Osteoblast (primary cell): ENCODE measurements at regions not wholly inside any gene's neighbourhood (a gene's known extent, or its start where the extent isn't known, plus 50 kb on each side); places are given as distances from the start of the nearest gene placed in this dataset.
"Not testable (repeated sequence)": the region's sequence is repeated elsewhere in the genome, so short reads cannot be mapped to it uniquely, and the experiment has no call there.

Source experiments
- DNase-seq: peaks from one replicate; pipeline ENCODE4 v3.0.0; 2011; ENCODE audit warnings: low spot score, mixed read lengths; ENCODE audit not compliant: insufficient read length; ENCODE audit errors: missing footprints
- H2AFZ ChIP-seq: 2 replicates; pipeline ENCODE4 v1.6.0; 2011; ENCODE audit warnings: mild to moderate bottlenecking, low read length
- H3K27ac ChIP-seq: 2 replicates; pipeline ENCODE4 v1.5.1; 2011; ENCODE audit warnings: mild to moderate bottlenecking, low read depth, low read length, moderate library complexity
- H3K27me3 ChIP-seq: 2 replicates; pipeline ENCODE4 v1.6.0; 2012; ENCODE audit warnings: mild to moderate bottlenecking, control low read depth, inconsistent platforms, low read length, moderate library complexity; ENCODE audit not compliant: insufficient read depth
- H3K36me3 ChIP-seq: 2 replicates; pipeline ENCODE4 v1.5.1; 2011; ENCODE audit warnings: mild to moderate bottlenecking, low read length, control low read depth, moderate library complexity; ENCODE audit not compliant: insufficient read depth
- H3K4me1 ChIP-seq: 2 replicates; pipeline ENCODE4 v1.5.1; 2011; ENCODE audit warnings: mild to moderate bottlenecking, low read length, control low read depth, moderate library complexity; ENCODE audit not compliant: insufficient read depth
- H3K4me2 ChIP-seq: 2 replicates; pipeline ENCODE4 v1.6.0; 2011; ENCODE audit warnings: mild to moderate bottlenecking, low read length; ENCODE audit not compliant: insufficient read depth
- H3K4me3 ChIP-seq: fragments of 200-600 bp; sonication (generic); 3 replicates; pipeline ENCODE4 v1.5.1; 2012; ENCODE audit warnings: mild to moderate bottlenecking, low read length, inconsistent platforms; ENCODE audit not compliant: insufficient read depth
- H3K79me2 ChIP-seq: 2 replicates; pipeline ENCODE4 v1.6.0; 2012; ENCODE audit warnings: mild to moderate bottlenecking, low read length, control low read depth, inconsistent platforms; ENCODE audit not compliant: insufficient read depth
- H3K9me3 ChIP-seq: 2 replicates; pipeline ENCODE4 v1.5.1; 2011; ENCODE audit warnings: low read depth, low read length, control low read depth
- H4K20me1 ChIP-seq: 2 replicates; pipeline ENCODE4 v1.6.0; 2012; ENCODE audit warnings: mild to moderate bottlenecking, low read length, control low read depth; ENCODE audit not compliant: insufficient read depth
- CTCF ChIP-seq: IDR thresholded peaks from 2 replicates; pipeline ENCODE4 v1.5.1; 2011; ENCODE audit warnings: mild to moderate bottlenecking, low read depth, low read length, moderate library complexity; ENCODE audit errors: extremely low read depth

GRCh38 chr16:5257462-5257861 is 159.9 kb upstream of the EEF2KMT start:
- Histone ChIP-seq H3K79me2 (no peaks in the 10 kb centered on the region), H2AFZ (no peak overlapping the region), H3K4me1 (no peaks in the 10 kb centered on the region), H3K9me3 (no peaks in the 10 kb centered on the region), H4K20me1 (no peaks in the 10 kb centered on the region), H3K4me2 (no peak overlapping the region), H3K27me3 (no peaks in the 10 kb centered on the region), H3K36me3 (no peaks in the 10 kb centered on the region), H3K4me3 (no peak overlapping the region), H3K27ac (no peak overlapping the region)
- no peak for DNase-seq
- TF ChIP-seq CTCF = no peak

- TF ChIP-seq CTCF = no peak
- Histone ChIP-seq H3K4me1 (no peaks in the 10 kb centered on the region), H3K27ac (no peak overlapping the region)
Observed at GRCh38 chr16:5252791-5253190, 155.2 kb upstream of the EEF2KMT start.

GRCh38 chr16:5247403-5247802 is 149.8 kb upstream of the EEF2KMT start:
- H3K27me3 ChIP-seq, H3K4me1 ChIP-seq, H3K4me2 ChIP-seq, H4K20me1 ChIP-seq, H3K36me3 ChIP-seq, H3K27ac ChIP-seq, H3K79me2 ChIP-seq, DNase-seq, H2AFZ ChIP-seq, H3K9me3 ChIP-seq, H3K4me3 ChIP-seq: not testable (repeated sequence)

More at GRCh38 chr16:5252791-5253190, 155.2 kb upstream of the EEF2KMT start:
- Histone ChIP-seq H3K4me3 (no peak overlapping the region), H3K36me3 (no peaks in the 10 kb centered on the region), H2AFZ (no peak overlapping the region), H3K4me2 (no peak overlapping the region), H3K27me3 (no peaks in the 10 kb centered on the region), H3K79me2 (no peaks in the 10 kb centered on the region), H4K20me1 (no peaks in the 10 kb centered on the region), H3K9me3 (no peaks in the 10 kb centered on the region)
- DNase-seq = no peak

- not testable (repeated sequence) for H3K27ac ChIP-seq, H3K4me2 ChIP-seq, H3K27me3 ChIP-seq, H3K79me2 ChIP-seq, H4K20me1 ChIP-seq, H3K4me3 ChIP-seq, DNase-seq, H3K4me1 ChIP-seq, H3K9me3 ChIP-seq, H3K36me3 ChIP-seq, H2AFZ ChIP-seq
Observed at GRCh38 chr16:5240278-5240626, 142.7 kb upstream of the EEF2KMT start.

DNA sequence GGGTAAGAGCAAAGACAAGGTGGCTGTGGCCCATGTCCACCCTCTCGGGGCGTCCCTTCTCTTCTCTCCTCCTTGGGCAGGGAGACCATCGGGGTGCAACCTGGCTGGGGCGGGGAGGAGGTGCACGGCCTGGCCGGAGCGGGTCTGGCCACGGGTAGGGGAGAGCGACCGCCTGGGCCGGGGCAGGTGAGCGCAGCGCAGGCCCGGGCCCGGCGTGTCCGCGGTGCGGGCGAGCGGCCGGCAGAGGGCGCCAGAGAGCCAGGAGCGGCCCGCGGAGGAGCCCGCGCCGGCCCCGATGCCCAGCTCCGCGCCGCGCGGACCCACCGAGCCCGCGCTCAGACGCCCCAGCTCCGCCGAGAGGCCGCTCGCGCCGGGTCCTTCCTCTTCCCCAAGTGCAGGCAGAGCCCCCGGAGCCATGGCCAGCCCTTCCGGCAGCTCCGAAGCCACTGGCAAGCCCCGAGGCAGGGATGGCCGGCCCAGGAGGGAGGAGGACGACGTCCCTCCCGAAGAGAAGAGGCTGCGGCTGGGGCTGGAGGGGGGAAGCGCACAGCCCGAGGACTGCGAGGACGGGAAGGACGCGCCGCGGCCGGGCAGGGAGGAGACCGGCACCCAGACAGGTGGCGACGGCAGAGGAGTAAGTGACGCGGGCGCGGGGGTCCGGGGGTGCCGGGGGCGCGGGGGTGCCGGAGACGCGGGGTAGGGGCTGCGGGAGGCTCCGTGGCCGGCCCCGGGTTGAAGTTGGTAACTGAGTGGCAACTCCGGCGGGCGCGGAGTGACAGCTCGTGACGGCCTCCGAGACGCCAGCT is 142.1 kb upstream of the EEF2KMT start:
- not testable (repeated sequence) for H3K4me3 ChIP-seq, DNase-seq, H3K27me3 ChIP-seq, H3K4me1 ChIP-seq, H2AFZ ChIP-seq, H3K4me2 ChIP-seq, H3K9me3 ChIP-seq, H3K27ac ChIP-seq, H3K36me3 ChIP-seq, H3K79me2 ChIP-seq, H4K20me1 ChIP-seq
